K562 (cell line): ENCODE measurements at regions not wholly inside any gene's neighbourhood (a gene's known extent, or its start where the extent isn't known, plus 50 kb on each side); places are given as distances from the start of the nearest gene placed in this dataset.

Experiments
- ATAC-seq: fragments of 200-7000 bp; cut with Tn5 transposase; 3 replicates; pipeline ENCODE4 v1.9.1; 2020; ENCODE audit warnings: moderate library complexity
- BruUV-seq: library from RNA; stranded (reverse); fragments of 400-500 nt; replicated peaks from 2 replicates; lab custom pipeline; 2021; lab: Mats Ljungman, UMichigan
- CTCF ChIA-PET: fragments of 300-600 bp; formaldehyde crosslinking; extraction: SDS; loops from one replicate; lab custom pipeline; 2021; ENCODE audit warnings: low intra/inter-chr PET ratio; lab: Yijun Ruan, JAX
- POLR2A ChIA-PET: fragments of 300-600, 350-650 bp; sonication (Branson Sonifier 250); formaldehyde crosslinking; extraction: SDS; loops from one replicate; lab custom pipeline; 2021; ENCODE audit warnings: antibody characterized with exemption, inconsistent platforms; lab: Yijun Ruan, JAX
- DNase-seq, 4 experiments: peaks; one replicate each; pipeline versions ENCODE4 v3.0.0 to v3.0.0-alpha.2; 2011 to 2018; ENCODE audit warnings: low spot score in 3 of 4, mixed read lengths in 3 of 4; ENCODE audit errors: extremely low read depth in 1 of 4
- FAIRE-seq: peaks from 2 replicates; lab custom pipeline; 2011; peaks lifted over from hg19 to GRCh38; lab: Jason Lieb, UNC
- H2AFZ ChIP-seq: 2 replicates; pipeline ENCODE4 v1.6.0; 2011; ENCODE audit warnings: low read depth, low read length, control low read depth, inconsistent platforms
- H3K27ac ChIP-seq: fragments of 200-600 bp; 3 replicates; pipeline ENCODE4 v1.8.0; 2011; ENCODE audit warnings: low read depth, mild to moderate bottlenecking, control low read depth, inconsistent platforms, low read length, moderate library complexity, mixed read lengths; ENCODE audit errors: extremely low read depth
- H3K27me3 ChIP-seq, 2 experiments: fragments of 300-600 bp in 1 of 2; 2 replicates in 1 of 2; 3 replicates in 1 of 2; pipeline versions ENCODE4 v1.6.0 to v1.8.0; 2011; ENCODE audit warnings: inconsistent platforms in 2 of 2, low read length in 2 of 2, mild to moderate bottlenecking in 1 of 2, mixed read lengths in 1 of 2, moderate library complexity in 1 of 2; ENCODE audit not compliant: control insufficient read depth in 2 of 2, insufficient read depth in 2 of 2
- H3K36me3 ChIP-seq: fragments of 300-600 bp; 3 replicates; pipeline ENCODE4 v1.8.0; 2011; ENCODE audit warnings: mild to moderate bottlenecking, low read length, inconsistent platforms; ENCODE audit not compliant: control insufficient read depth, insufficient read depth
- H3K4me1 ChIP-seq, 2 experiments: fragments of 200-600 bp in 1 of 2; replicated peaks in 1 of 2; 2 replicates in 1 of 2; 3 replicates in 1 of 2; pipeline versions ENCODE4 v1.5.1 to v1.8.0; 2011; ENCODE audit warnings: inconsistent platforms in 2 of 2, low read length in 2 of 2, mild to moderate bottlenecking in 1 of 2, mixed read lengths in 1 of 2, moderate library complexity in 1 of 2; ENCODE audit not compliant: control insufficient read depth in 2 of 2, insufficient read depth in 2 of 2
- H3K4me2 ChIP-seq: 2 replicates; pipeline ENCODE4 v1.6.1; 2011; ENCODE audit warnings: low read length, control low read depth, inconsistent platforms, mixed read lengths; ENCODE audit not compliant: insufficient read depth
- H3K4me3 ChIP-seq: fragments of 200-600 bp; sonication (generic), shearing (Covaris generic); 2 replicates; pipeline ENCODE4 v1.5.1; 2016; ENCODE audit warnings: control low read depth, inconsistent platforms
- H3K79me2 ChIP-seq: fragments of 200-600 bp; 3 replicates; pipeline ENCODE4 v1.8.0; 2011; ENCODE audit warnings: low read length, inconsistent platforms; ENCODE audit not compliant: control insufficient read depth, insufficient read depth
- H3K9ac ChIP-seq, 2 experiments: 2 replicates each; pipeline versions ENCODE4 v1.6.0 to v1.6.1; 2011; ENCODE audit warnings: low read depth in 2 of 2, low read length in 2 of 2, control low read depth in 1 of 2, inconsistent platforms in 1 of 2, mild to moderate bottlenecking in 1 of 2, mixed read lengths in 1 of 2; ENCODE audit not compliant: insufficient read depth in 1 of 2
- H3K9me1 ChIP-seq: one replicate; pipeline ENCODE4 v1.6.0; 2011; ENCODE audit warnings: inconsistent platforms, mild to moderate bottlenecking, low read length, moderate library complexity; ENCODE audit not compliant: control insufficient read depth, insufficient read depth
- H3K9me3 ChIP-seq: replicated peaks from 2 replicates; pipeline ENCODE4 v1.5.1; 2011; ENCODE audit warnings: low read depth, low read length, inconsistent platforms; ENCODE audit not compliant: control insufficient read depth, insufficient read depth
- H4K20me1 ChIP-seq: replicated peaks from 2 replicates; pipeline ENCODE4 v1.6.1; 2011; ENCODE audit warnings: low read length, inconsistent platforms, mixed read lengths; ENCODE audit not compliant: control insufficient read depth, insufficient read depth
- ARHGAP35 ChIP-seq: fragments of 450-650 bp; IDR thresholded peaks from 2 replicates; pipeline ENCODE4 v1.6.1; 2018; ENCODE audit not compliant: partially characterized antibody
- POLR2AphosphoS5 ChIP-seq: IDR thresholded peaks from 2 replicates; pipeline ENCODE4 v1.6.1; 2011; ENCODE audit warnings: mild to moderate bottlenecking, low read depth, low read length, moderate library complexity; ENCODE audit not compliant: control insufficient read depth, insufficient read depth
- SRSF7 ChIP-seq: fragments of 200-400 bp; formaldehyde crosslinking; optimal IDR thresholded peaks from 2 replicates; pipeline ENCODE3; 2017; ENCODE audit warnings: mild to moderate bottlenecking, low read depth, low read length
- TSC22D4 ChIP-seq: fragments of 450-650 bp; IDR thresholded peaks from 2 replicates; pipeline ENCODE4 v1.6.1; 2016; ENCODE audit warnings: missing genetic modification characterization, missing biosample characterization, control low read depth
- WGBS: fragments of 100-300 bp; shearing (Covaris generic); methylation state at CpG from one replicate; pipeline ENCODE4 v1.1.6; 2016; ENCODE audit warnings: low coverage, mixed read lengths; ENCODE audit not compliant: insufficient coverage; ENCODE audit errors: missing lambda C conversion rate; 5-methylcytosine and 5-hydroxymethylcytosine counted together
- in situ Hi-C: fragments of 300-500 bp; cut with MboI; formaldehyde crosslinking; loops from 4 replicates; pipeline ENCODE4 v1.15.0; 2018; ENCODE audit warnings: inconsistent platforms, mixed read lengths
- intact Hi-C: fragments of 100-400 bp; cut with micrococcal nuclease; formaldehyde crosslinking; loops from 2 replicates; pipeline ENCODE4 v1.14.2; 2022
- TF ChIP-seq, protein P1 (sequence below), 3 experiments: fragments of 200-800 bp in 1 of 3; fragments of 250-450 bp in 1 of 3; fragments of 450-650 bp in 1 of 3; sonication (Bioruptor Pico) in 1 of 3; sonication (Bioruptor generic) in 1 of 3; formaldehyde crosslinking in 1 of 3; IDR thresholded peaks; 2 replicates each; pipeline versions ENCODE4 v1.6.1 to v1.8.0; 2016 to 2022; ENCODE audit warnings: mild to moderate bottlenecking in 2 of 3, missing genetic modification characterization in 2 of 3, missing compliant biosample characterization in 1 of 3, moderate library complexity in 1 of 3

GRCh38 chr6:6522709-6523108 is 65.8 kb upstream of the LY86 start:
- H3K4me1 ChIP-seq, result no peaks in the 10 kb centered on the region
- FAIRE-seq (no peak), DNase-seq (no peak)
- no peaks in the 10 kb centered on the region for H3K79me2 ChIP-seq
- intact Hi-C loops (no loop called here), in situ Hi-C loops (no loop called here)
- POLR2A ChIA-PET, result interaction anchor here (0.8 kb wide), 1 partner anchor 10 kb away, joined by 4 read pairs; no protein-coding TSS in a partner anchor
- no peaks in the 10 kb centered on the region for H3K9me3 ChIP-seq
- H3K27me3 ChIP-seq, result peaks cover 7 to 29% of the 10 kb centered on the region in 2 experiments; a peak in 3 of 5 replicates
- H3K4me3 ChIP-seq, result no peak overlapping the region
- WGBS, result 2% methylated on average over 5 of the region's 5 CpGs
- no peak overlapping the region for H3K4me2 ChIP-seq
- H3K9ac ChIP-seq, result no peak overlapping the region
- H2AFZ ChIP-seq, result no peak overlapping the region
- no TSS peak for BruUV-seq
- H3K36me3 ChIP-seq, result no peaks in the 10 kb centered on the region
- TF ChIP-seq POLR2AphosphoS5 (no peak), SRSF7 (no peak), TSC22D4 (tag) (no peak), ARHGAP35 (no peak)
- TF ChIP-seq, protein P1, sequence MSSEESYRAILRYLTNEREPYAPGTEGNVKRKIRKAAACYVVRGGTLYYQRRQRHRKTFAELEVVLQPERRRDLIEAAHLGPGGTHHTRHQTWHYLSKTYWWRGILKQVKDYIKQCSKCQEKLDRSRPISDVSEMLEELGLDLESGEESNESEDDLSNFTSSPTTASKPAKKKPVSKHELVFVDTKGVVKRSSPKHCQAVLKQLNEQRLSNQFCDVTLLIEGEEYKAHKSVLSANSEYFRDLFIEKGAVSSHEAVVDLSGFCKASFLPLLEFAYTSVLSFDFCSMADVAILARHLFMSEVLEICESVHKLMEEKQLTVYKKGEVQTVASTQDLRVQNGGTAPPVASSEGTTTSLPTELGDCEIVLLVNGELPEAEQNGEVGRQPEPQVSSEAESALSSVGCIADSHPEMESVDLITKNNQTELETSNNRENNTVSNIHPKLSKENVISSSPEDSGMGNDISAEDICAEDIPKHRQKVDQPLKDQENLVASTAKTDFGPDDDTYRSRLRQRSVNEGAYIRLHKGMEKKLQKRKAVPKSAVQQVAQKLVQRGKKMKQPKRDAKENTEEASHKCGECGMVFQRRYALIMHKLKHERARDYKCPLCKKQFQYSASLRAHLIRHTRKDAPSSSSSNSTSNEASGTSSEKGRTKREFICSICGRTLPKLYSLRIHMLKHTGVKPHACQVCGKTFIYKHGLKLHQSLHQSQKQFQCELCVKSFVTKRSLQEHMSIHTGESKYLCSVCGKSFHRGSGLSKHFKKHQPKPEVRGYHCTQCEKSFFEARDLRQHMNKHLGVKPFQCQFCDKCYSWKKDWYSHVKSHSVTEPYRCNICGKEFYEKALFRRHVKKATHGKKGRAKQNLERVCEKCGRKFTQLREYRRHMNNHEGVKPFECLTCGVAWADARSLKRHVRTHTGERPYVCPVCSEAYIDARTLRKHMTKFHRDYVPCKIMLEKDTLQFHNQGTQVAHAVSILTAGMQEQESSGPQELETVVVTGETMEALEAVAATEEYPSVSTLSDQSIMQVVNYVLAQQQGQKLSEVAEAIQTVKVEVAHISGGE (CRISPR knock-in tag; IDR thresholded peaks at IDR 0.05), result no peak
- TF ChIP-seq, all 486 proteins: peak for 0
- no peaks in the 10 kb centered on the region for H4K20me1 ChIP-seq
- ATAC-seq, result no peak
- no peaks in the 10 kb centered on the region for H3K9me1 ChIP-seq
- H3K27ac ChIP-seq, result no peak overlapping the region
- CTCF ChIA-PET, result no interaction called here
